GM06990 (cell line): ENCODE measurements at regions not wholly inside any gene's neighbourhood (a gene's known extent, or its start where the extent isn't known, plus 50 kb on each side); places are given as distances from the start of the nearest gene placed in this dataset.

Source experiments
- DNase-seq: peaks from one replicate; pipeline ENCODE4 v3.0.0-alpha.2; 2011; ENCODE audit not compliant: insufficient read length; ENCODE audit errors: extremely low read depth
- H3K27me3 ChIP-seq: replicated peaks from 2 replicates; pipeline ENCODE4 v1.6.0; 2011; ENCODE audit warnings: low read length; ENCODE audit not compliant: control insufficient read depth, insufficient read depth
- H3K36me3 ChIP-seq: 2 replicates; pipeline ENCODE4 v1.5.1; 2011; ENCODE audit warnings: low read length; ENCODE audit not compliant: control insufficient read depth, insufficient read depth
- H3K4me3 ChIP-seq: replicated peaks from 2 replicates; pipeline ENCODE4 v1.5.1; 2011; ENCODE audit warnings: low read depth, mild to moderate bottlenecking, control low read depth, low read length
- TF ChIP-seq, protein P1 (sequence below): IDR thresholded peaks from 2 replicates; pipeline ENCODE4 v1.5.1; 2011; ENCODE audit warnings: low read length, control low read depth, mild to moderate bottlenecking, inconsistent platforms; ENCODE audit not compliant: insufficient read depth, poor library complexity, severe bottlenecking

DNA sequence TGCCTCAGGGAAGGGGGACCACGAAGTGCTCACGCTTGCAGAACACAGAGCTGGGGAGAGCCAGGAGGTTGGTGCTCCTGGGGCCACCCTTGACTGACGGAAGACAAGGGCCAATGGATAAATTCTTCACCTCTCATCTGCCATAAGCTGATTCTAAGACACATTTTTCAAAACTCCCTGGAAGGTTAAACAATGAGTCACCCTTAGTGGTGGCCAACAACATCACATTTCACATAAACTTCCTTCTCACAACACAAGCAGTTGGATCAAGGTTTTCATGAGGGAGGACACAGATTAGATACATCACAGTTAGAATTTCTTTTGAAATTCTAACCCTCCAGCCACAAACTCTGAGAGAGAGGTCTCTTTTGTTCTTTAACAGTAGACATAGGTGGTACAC lies 713.6 kb upstream of the POU3F3 start:
- no peaks in the 10 kb centered on the region for H3K36me3 ChIP-seq
- H3K27me3 ChIP-seq: no peaks in the 10 kb centered on the region
- DNase-seq: no peak
- no peak overlapping the region for H3K4me3 ChIP-seq
- TF ChIP-seq, protein P1, sequence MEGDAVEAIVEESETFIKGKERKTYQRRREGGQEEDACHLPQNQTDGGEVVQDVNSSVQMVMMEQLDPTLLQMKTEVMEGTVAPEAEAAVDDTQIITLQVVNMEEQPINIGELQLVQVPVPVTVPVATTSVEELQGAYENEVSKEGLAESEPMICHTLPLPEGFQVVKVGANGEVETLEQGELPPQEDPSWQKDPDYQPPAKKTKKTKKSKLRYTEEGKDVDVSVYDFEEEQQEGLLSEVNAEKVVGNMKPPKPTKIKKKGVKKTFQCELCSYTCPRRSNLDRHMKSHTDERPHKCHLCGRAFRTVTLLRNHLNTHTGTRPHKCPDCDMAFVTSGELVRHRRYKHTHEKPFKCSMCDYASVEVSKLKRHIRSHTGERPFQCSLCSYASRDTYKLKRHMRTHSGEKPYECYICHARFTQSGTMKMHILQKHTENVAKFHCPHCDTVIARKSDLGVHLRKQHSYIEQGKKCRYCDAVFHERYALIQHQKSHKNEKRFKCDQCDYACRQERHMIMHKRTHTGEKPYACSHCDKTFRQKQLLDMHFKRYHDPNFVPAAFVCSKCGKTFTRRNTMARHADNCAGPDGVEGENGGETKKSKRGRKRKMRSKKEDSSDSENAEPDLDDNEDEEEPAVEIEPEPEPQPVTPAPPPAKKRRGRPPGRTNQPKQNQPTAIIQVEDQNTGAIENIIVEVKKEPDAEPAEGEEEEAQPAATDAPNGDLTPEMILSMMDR: no peak

DNA sequence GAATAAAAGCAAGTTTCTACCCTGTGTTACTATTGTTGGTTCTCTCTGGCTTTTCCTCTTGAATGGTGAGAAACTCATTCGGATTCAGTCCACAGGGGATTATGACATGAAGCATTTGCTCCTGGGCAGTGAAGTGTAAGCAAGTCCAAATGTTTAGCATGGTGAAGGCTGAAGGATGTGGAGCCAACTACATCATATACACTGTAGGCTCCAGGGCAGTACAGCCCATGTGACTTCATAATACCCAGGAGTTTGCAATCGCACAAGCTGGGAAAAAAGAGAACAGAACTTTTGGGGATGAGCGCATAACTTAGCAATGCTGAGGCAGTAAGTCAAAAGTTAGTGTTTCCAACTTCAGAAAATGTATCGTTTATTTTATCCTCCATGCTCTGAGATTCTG lies 695.7 kb upstream of the POU3F3 start:
- no peaks in the 10 kb centered on the region for H3K36me3 ChIP-seq
- no peaks in the 10 kb centered on the region for H3K27me3 ChIP-seq
- no peak overlapping the region for H3K4me3 ChIP-seq
- no peak for DNase-seq
- TF ChIP-seq, protein P1: no peak

DNA sequence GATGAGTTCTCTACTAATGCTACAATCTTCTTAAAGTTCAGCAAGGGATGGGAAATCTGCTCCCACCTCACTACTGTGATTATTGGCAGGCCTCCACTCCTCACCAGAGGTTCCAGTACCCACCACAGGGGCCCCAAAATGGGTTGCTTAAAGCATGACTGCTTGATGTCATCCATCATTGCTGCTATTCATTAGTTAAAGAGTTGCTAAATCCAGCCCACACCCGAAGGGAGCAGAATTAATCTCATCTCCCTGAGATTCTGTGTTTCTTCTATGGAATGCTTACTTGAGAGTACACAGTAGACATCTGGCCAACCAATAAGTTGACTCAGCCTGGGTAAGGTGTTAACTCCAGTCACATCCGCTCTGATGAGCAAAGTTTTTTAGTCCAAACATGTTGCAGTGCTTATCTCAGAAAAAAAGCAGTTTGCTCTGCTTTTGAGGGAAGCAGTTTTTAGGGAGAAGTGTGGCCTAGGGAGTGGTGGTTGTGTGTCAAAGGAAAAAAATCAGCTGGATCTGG lies 690.2 kb upstream of the POU3F3 start:
- no peaks in the 10 kb centered on the region for H3K27me3 ChIP-seq
- no peak overlapping the region for H3K4me3 ChIP-seq
- no peak for DNase-seq
- H3K36me3 ChIP-seq: no peaks in the 10 kb centered on the region
- TF ChIP-seq, protein P1: no peak

DNA sequence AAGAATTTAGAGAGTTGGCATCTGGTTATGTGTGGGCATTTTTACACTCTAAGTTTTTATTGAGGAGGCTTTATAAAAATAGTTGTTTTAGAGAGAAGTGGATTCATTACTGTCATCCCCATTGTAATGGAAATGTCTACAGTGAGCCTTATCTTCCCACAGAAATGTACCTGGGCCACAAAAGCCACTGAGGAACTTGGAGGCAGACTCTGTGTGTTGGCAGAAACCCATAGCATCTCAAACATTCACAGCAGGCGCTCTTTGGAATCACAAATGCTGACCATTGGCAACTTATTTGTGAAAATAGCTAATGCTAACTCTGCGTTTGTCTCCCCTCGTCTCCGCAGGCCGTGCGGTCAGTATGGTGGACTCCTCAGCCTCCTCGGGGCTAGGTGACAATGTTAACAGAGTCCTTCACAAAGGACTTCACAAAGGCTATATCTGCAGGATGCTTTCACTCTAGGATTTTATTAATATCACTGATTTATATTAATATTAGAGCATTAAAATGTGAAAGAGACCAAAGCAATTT lies 689.1 kb upstream of the POU3F3 start:
- TF ChIP-seq, protein P1: no peak
- Histone ChIP-seq H3K4me3 (no peak overlapping the region), H3K36me3 (no peaks in the 10 kb centered on the region), H3K27me3 (no peaks in the 10 kb centered on the region)
- DNase-seq: no peak

DNA sequence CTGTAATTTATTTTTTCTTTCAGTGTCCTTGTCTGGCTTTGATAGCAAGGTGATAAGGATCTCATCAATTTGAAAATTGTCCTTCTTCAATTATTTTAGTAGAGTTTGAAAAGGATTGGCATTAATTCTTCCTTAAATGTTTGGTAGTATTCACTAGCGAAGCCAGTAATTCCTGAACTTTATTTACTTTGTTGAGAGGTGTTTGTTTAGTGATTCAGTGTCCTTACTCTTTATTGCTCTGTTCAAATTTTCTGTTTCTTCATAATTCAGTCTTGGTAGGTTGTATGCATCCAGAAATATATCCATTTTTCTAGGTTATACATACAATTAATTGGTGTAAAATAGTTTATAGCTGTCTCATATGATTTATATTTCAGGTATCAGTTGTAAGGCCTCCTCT lies 676.7 kb upstream of the POU3F3 start:
- TF ChIP-seq, protein P1: no peak
- Histone ChIP-seq H3K27me3 (no peaks in the 10 kb centered on the region), H3K4me3 (no peak overlapping the region), H3K36me3 (no peaks in the 10 kb centered on the region)
- no peak for DNase-seq

DNA sequence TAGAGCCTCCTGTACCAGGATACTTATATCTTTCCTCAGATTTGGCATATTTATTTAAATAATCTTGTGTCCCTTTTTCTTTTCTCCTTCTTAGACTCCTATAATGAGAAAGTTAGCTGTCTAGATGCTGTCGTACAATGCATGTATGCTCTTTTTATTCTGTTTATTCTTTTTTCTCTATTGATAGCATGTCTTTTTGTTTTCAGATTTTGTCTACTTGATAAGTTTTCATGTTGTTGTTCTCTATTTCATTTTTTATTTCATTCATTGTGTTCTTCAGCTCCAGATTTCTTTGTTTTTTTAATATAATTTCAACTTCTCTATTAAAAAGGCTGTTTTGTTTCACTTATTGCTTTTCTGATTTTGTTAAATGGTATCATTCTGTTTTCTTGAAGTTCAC lies 674.3 kb upstream of the POU3F3 start:
- TF ChIP-seq, protein P1: no peak
- DNase-seq: no peak
- no peak overlapping the region for H3K4me3 ChIP-seq
- H3K27me3 ChIP-seq: no peaks in the 10 kb centered on the region
- H3K36me3 ChIP-seq: no peaks in the 10 kb centered on the region
